Left lung (tissue), 4 donors: ENCODE measurements at regions not wholly inside any gene's neighbourhood (a gene's known extent, or its start where the extent isn't known, plus 50 kb on each side); places are given as distances from the start of the nearest gene placed in this dataset.

Experiments used
- ATAC-seq: fragments of 200-7000 bp; cut with Tn5 transposase; one replicate; pipeline ENCODE4 v1.9.1; 2020; ENCODE audit warnings: moderate library complexity
- DNase-seq, 4 donors: peaks; one replicate each; pipeline ENCODE4 v3.0.0-alpha.2; 2013 to 2020
- H3K27ac ChIP-seq, 2 donors: fragments of 200-600 bp; sonication (generic) in 1 of 2; one replicate each; pipeline versions ENCODE4 v1.5.0 to v1.8.0; 2020 to 2021
- H3K27me3 ChIP-seq, 2 donors: fragments of 200-600 bp; sonication (generic) in 1 of 2; one replicate each; pipeline versions ENCODE4 v1.5.0 to v1.8.0; 2020 to 2021
- H3K36me3 ChIP-seq, 2 donors: fragments of 200-600 bp; sonication (generic) in 1 of 2; one replicate each; pipeline versions ENCODE4 v1.5.0 to v1.8.0; 2020 to 2021
- H3K4me1 ChIP-seq, 2 donors: fragments of 200-600 bp; one replicate each; pipeline ENCODE4 v1.8.0; 2021
- H3K4me3 ChIP-seq, 2 donors: fragments of 200-600 bp; sonication (generic) in 1 of 2; one replicate each; pipeline versions ENCODE4 v1.5.0 to v1.8.0; 2020 to 2021; ENCODE audit warnings: mild to moderate bottlenecking in 1 of 2
- H3K9me3 ChIP-seq, 2 donors: fragments of 200-600 bp; sonication (generic) in 1 of 2; one replicate each; pipeline versions ENCODE4 v1.5.0 to v1.8.0; 2020 to 2021
- CTCF ChIP-seq, 2 donors: fragments of 200-600 bp; sonication (generic) in 1 of 2; IDR thresholded peaks; one replicate each; pipeline versions ENCODE4 v1.5.0 to v1.8.0; 2021; ENCODE audit warnings: antibody characterized with exemption in 2 of 2
- intact Hi-C, 2 donors: fragments of 100-400 bp; cut with DNase I; formaldehyde crosslinking; loops; one replicate each; pipeline versions ENCODE4 v1.11.2 to v1.14.2; 2022
- donor health status: DM: no; HTN: yes; CAD: no.
- donor health status: DM: no; HTN: no; CAD: no.

- Histone ChIP-seq H3K4me3 (no peak overlapping the region), H3K36me3 (no peaks in the 10 kb centered on the region), H3K4me1 (no peaks in the 10 kb centered on the region), H3K27me3 (no peaks in the 10 kb centered on the region), H3K27ac (no peak overlapping the region), H3K9me3 (peaks cover 0 to 8% of the 10 kb centered on the region in 2 donors)
- TF ChIP-seq CTCF (IDR thresholded peaks at IDR 0.05): no peak
- no peak for DNase-seq
- intact Hi-C loops: no loop called here
- ATAC-seq: no peak
Measured at GRCh38 chr13:33472446-33472845, 186.9 kb upstream of the STARD13 start.

GRCh38 chr13:33479105-33479504 is 193.6 kb upstream of the STARD13 start:
- Histone ChIP-seq H3K4me1 (no peaks in the 10 kb centered on the region), H3K9me3 (peaks cover 0 to 14% of the 10 kb centered on the region in 2 donors), H3K27me3 (no peaks in the 10 kb centered on the region), H3K36me3 (no peaks in the 10 kb centered on the region), H3K27ac (no peak overlapping the region), H3K4me3 (no peak overlapping the region)
- DNase-seq: no peak
- intact Hi-C loops: no loop called here
- no peak for TF ChIP-seq CTCF (IDR thresholded peaks at IDR 0.05)
- ATAC-seq: no peak

- intact Hi-C loops: no loop called here
- Histone ChIP-seq H3K4me1 (no peaks in the 10 kb centered on the region), H3K36me3 (no peaks in the 10 kb centered on the region), H3K27me3 (no peaks in the 10 kb centered on the region), H3K4me3 (no peak overlapping the region), H3K9me3 (peaks cover 0 to 19% of the 10 kb centered on the region in 2 donors), H3K27ac (no peak overlapping the region)
- DNase-seq (no peak), ATAC-seq (no peak)
- TF ChIP-seq CTCF (IDR thresholded peaks at IDR 0.05): no peak
Measured at GRCh38 chr13:33480561-33480960, 195.0 kb upstream of the STARD13 start.

GRCh38 chr13:33483471-33483870 is 197.9 kb upstream of the STARD13 start:
- no peak for DNase-seq
- no peak overlapping the region for H3K27ac ChIP-seq
- no peaks in the 10 kb centered on the region for H3K27me3 ChIP-seq
- no peaks in the 10 kb centered on the region for H3K4me1 ChIP-seq
- H3K4me3 ChIP-seq: no peak overlapping the region
- no peaks in the 10 kb centered on the region for H3K36me3 ChIP-seq
- intact Hi-C loops: no loop called here
- no peak for ATAC-seq
- TF ChIP-seq CTCF (IDR thresholded peaks at IDR 0.05): no peak
- peaks cover 0 to 5% of the 10 kb centered on the region in 2 donors for H3K9me3 ChIP-seq

GRCh38 chr13:33485247-33485646 is 199.7 kb upstream of the STARD13 start:
- Histone ChIP-seq H3K4me1 (no peaks in the 10 kb centered on the region), H3K4me3 (no peak overlapping the region), H3K36me3 (no peaks in the 10 kb centered on the region), H3K27me3 (no peaks in the 10 kb centered on the region), H3K9me3 (peaks cover 0 to 5% of the 10 kb centered on the region in 2 donors), H3K27ac (no peak overlapping the region)
- intact Hi-C loops: no loop called here
- ATAC-seq (no peak), DNase-seq (no peak)
- TF ChIP-seq CTCF (IDR thresholded peaks at IDR 0.05): no peak
